Upper lobe of right lung (tissue), 1 donor: ENCODE measurements at regions not wholly inside any gene's neighbourhood (a gene's known extent, or its start where the extent isn't known, plus 50 kb on each side); places are given as distances from the start of the nearest gene placed in this dataset.
A peak's percentile ranks its signal among the peaks of the same experiment; 100 is the strongest.

Experiments
- ATAC-seq: fragments of 200-7000 bp; cut with Tn5 transposase; one replicate; pipeline ENCODE4 v1.9.1; 2020; ENCODE audit warnings: mild to moderate bottlenecking, moderate library complexity
- DNase-seq: peaks from one replicate; pipeline ENCODE4 v3.0.0-alpha.2; 2020
- H3K27ac ChIP-seq: fragments of 200-600 bp; one replicate; pipeline ENCODE4 v1.8.0; 2022
- H3K27me3 ChIP-seq: fragments of 200-600 bp; one replicate; pipeline ENCODE4 v1.8.0; 2022; ENCODE audit warnings: mild to moderate bottlenecking
- H3K36me3 ChIP-seq: fragments of 200-600 bp; one replicate; pipeline ENCODE4 v1.8.0; 2022
- H3K4me1 ChIP-seq: fragments of 200-600 bp; one replicate; pipeline ENCODE4 v1.8.0; 2022
- H3K4me3 ChIP-seq: fragments of 200-600 bp; one replicate; pipeline ENCODE4 v1.8.0; 2022; ENCODE audit warnings: mild to moderate bottlenecking
- H3K9me3 ChIP-seq: fragments of 200-600 bp; one replicate; pipeline ENCODE4 v1.8.0; 2022
- CTCF ChIP-seq: fragments of 200-600 bp; IDR thresholded peaks from one replicate; pipeline ENCODE4 v1.8.0; 2022; ENCODE audit warnings: antibody characterized with exemption
- intact Hi-C: fragments of 100-400 bp; cut with DNase I; formaldehyde crosslinking; loops from one replicate; pipeline ENCODE4 v1.11.0; 2022
- donor health status: DM: no; HTN: yes; CAD: no; lungs with severe emphysema.

DNA sequence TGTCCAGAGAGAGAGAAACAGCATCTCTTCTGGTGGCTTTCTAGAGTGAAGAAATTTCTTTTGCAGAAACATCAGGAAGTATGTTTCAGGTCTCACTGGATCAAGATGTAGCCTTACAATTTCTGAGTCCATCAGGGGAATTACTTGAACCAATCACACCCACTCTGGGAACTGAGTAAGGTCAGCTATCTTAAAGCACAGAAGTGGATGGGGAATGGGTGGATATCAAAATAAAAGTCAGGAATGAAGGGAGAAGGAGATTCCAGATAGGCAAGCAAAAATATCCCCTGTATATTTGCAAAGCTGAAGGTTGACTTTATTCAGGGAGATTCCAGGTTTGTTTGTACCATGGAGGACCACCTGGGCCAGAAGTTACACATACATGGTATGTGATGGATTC lies 188.0 kb downstream of the CYRIA start:
- no peak overlapping the region for H3K27ac ChIP-seq
- H3K36me3 ChIP-seq = no peaks in the 10 kb centered on the region
- no peaks in the 10 kb centered on the region for H3K4me1 ChIP-seq
- H3K27me3 ChIP-seq = no peaks in the 10 kb centered on the region
- ATAC-seq (no peak), DNase-seq (no peak)
- intact Hi-C loops = no loop called here
- no peak for TF ChIP-seq CTCF
- H3K4me3 ChIP-seq = no peak overlapping the region
- no peaks in the 10 kb centered on the region for H3K9me3 ChIP-seq

GRCh38 chr2:16476866-16477265 lies 188.8 kb downstream of the CYRIA start:
- ATAC-seq (no peak), DNase-seq (no peak)
- Histone ChIP-seq H3K4me3 (no peak overlapping the region), H3K27ac (no peak overlapping the region), H3K36me3 (no peaks in the 10 kb centered on the region), H3K27me3 (no peaks in the 10 kb centered on the region), H3K4me1 (no peaks in the 10 kb centered on the region), H3K9me3 (no peaks in the 10 kb centered on the region)
- TF ChIP-seq CTCF = no peak
- intact Hi-C loops = no loop called here

- intact Hi-C loops = no loop called here
- no peaks in the 10 kb centered on the region for H3K36me3 ChIP-seq
- H3K9me3 ChIP-seq = no peaks in the 10 kb centered on the region
- no peak overlapping the region for H3K4me3 ChIP-seq
- no peak overlapping the region for H3K27ac ChIP-seq
- TF ChIP-seq CTCF = no peak
- DNase-seq (no peak), ATAC-seq (no peak)
- H3K4me1 ChIP-seq = no peaks in the 10 kb centered on the region
- H3K27me3 ChIP-seq = no peaks in the 10 kb centered on the region
Measured at GRCh38 chr2:16475986-16476567, 189.6 kb downstream of the CYRIA start.

GRCh38 chr2:16475586-16475985 lies 190.0 kb downstream of the CYRIA start:
- Histone ChIP-seq H3K27me3 (no peaks in the 10 kb centered on the region), H3K4me1 (no peaks in the 10 kb centered on the region), H3K4me3 (no peak overlapping the region), H3K36me3 (no peaks in the 10 kb centered on the region), H3K9me3 (no peaks in the 10 kb centered on the region), H3K27ac (no peak overlapping the region)
- intact Hi-C loops = no loop called here
- TF ChIP-seq CTCF = no peak
- ATAC-seq = peak; percentile 62
- no peak for DNase-seq

- no peak for TF ChIP-seq CTCF
- DNase-seq (no peak), ATAC-seq (no peak)
- no peak overlapping the region for H3K4me3 ChIP-seq
- intact Hi-C loops = no loop called here
- no peaks in the 10 kb centered on the region for H3K36me3 ChIP-seq
- no peak overlapping the region for H3K27ac ChIP-seq
- no peaks in the 10 kb centered on the region for H3K4me1 ChIP-seq
- no peaks in the 10 kb centered on the region for H3K27me3 ChIP-seq
- H3K9me3 ChIP-seq = no peaks in the 10 kb centered on the region
Measured at GRCh38 chr2:16473575-16473974, 192.1 kb downstream of the CYRIA start.

GRCh38 chr2:16470936-16471490 lies 194.6 kb downstream of the CYRIA start:
- H3K4me1 ChIP-seq = no peaks in the 10 kb centered on the region
- H3K27me3 ChIP-seq = no peaks in the 10 kb centered on the region
- H3K4me3 ChIP-seq = no peak overlapping the region
- H3K9me3 ChIP-seq = no peaks in the 10 kb centered on the region
- H3K27ac ChIP-seq = no peak overlapping the region
- H3K36me3 ChIP-seq = no peaks in the 10 kb centered on the region
- intact Hi-C loops = no loop called here
- ATAC-seq (no peak), DNase-seq (no peak)
- TF ChIP-seq CTCF = no peak
